ENCODE measurements at regions not wholly inside any gene's neighbourhood (a gene's known extent, or its start where the extent isn't known, plus 50 kb on each side); places are given as distances from the start of the nearest gene placed in this dataset.

- DNase-seq (ENCODE audit: low spot score): no peak
Observed at GRCh38 chr1:59146651-59147358, 150.1 kb upstream of the FGGY start.

GRCh38 chr1:59149435-59149834 is 147.5 kb upstream of the FGGY start:
- no peak for DNase-seq (ENCODE audit: low spot score)

- peak; percentile 71 for DNase-seq (ENCODE audit: low spot score)
Observed at GRCh38 chr1:59150577-59151386, 146.1 kb upstream of the FGGY start.

- no peak for DNase-seq (ENCODE audit: low spot score)
Observed at GRCh38 chr1:59151387-59151761, 145.5 kb upstream of the FGGY start.

GRCh38 chr1:59151860-59152259 is 145.0 kb upstream of the FGGY start:
- DNase-seq (ENCODE audit: low spot score): no peak

- no peak for DNase-seq (ENCODE audit: low spot score)
Observed at GRCh38 chr1:59152511-59152910, 144.4 kb upstream of the FGGY start.

DNA sequence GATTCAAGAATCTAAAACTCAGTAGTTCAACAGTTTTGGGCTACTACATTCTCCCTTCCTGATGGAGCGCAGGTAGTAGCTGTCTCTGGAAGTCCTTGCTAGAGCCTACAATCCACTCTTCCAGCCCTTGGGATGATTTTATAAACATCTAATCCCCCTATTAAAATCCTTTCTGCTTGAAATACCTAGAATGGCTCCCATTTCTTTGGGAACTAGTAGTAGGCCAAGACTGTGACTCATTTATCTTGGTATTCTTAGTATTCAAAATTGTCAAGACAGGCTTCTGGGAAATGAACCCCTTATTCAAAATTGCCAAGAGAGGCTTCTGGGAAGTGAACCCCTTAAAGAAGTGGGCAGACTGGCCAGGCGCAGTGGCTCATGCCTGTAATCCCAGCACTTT is 142.5 kb upstream of the FGGY start:
- no peak for DNase-seq (ENCODE audit: low spot score)

DNA sequence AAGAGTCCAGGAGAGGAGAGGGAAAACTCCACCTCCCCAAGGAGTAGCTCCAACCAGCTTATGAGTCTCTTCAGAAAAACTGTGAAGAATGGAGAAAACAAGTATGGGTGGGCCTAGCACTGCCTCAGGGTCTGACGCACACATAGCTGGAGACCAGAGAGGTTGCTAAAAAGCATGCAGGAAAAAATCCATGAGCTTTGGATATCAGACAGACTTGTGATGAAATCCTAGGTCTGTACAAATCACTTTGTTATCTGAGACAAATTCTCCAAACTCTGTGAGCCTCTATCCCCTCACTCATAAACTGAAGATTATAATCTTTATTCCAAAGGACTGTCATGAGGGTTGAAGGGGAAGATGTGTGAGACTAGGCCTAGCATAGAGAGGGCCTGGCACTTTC is 141.5 kb upstream of the FGGY start:
- DNase-seq (ENCODE audit: low spot score): no peak

DNA sequence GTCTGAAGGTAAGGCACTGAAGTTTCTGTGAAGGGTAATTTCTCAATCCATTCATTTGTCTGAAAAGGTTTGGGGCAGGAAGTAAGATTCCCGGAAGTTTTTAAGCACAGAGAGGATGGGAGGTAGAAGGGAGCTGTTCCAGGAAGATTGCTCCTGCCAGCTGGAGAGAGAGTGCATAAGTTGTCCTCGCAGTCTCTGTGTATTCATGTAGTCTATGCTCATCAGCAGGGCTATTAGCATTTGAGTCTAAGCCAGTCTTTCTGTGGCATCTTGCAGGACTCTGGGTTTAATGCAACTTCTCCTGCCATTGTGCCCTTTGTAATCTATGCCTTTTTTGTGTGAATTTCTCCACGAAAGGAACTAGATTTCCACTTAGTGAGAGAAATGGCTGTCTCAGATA is 140.8 kb upstream of the FGGY start:
- no peak for DNase-seq (ENCODE audit: low spot score)

GRCh38 chr1:59156526-59157199 is 140.2 kb upstream of the FGGY start:
- no peak for DNase-seq (ENCODE audit: low spot score)

DNA sequence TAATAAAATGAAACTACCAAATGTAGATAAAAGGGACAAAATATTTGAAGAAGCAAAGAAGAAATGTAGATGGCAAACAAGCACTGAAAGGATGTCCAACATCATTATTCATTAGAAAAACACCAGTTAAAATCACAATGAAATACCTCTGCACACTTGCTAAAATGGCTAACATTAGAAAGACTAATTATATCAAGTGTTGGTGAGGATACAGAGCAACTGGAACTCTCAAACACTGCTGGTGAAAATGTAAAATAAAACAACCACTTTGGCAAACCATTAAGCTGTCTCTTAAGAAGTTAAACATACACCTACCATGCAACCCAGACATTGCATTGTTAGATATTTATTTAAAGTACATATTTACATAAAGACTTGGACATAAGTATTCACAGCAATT is 138.6 kb upstream of the FGGY start:
- DNase-seq (ENCODE audit: low spot score): no peak

- DNase-seq (ENCODE audit: low spot score): no peak
Observed at GRCh38 chr1:59159557-59160203, 137.2 kb upstream of the FGGY start.

GRCh38 chr1:59161136-59161535 is 135.8 kb upstream of the FGGY start:
- no peak for DNase-seq (ENCODE audit: low spot score)

GRCh38 chr1:59162665-59163064 is 134.2 kb upstream of the FGGY start:
- no peak for DNase-seq (ENCODE audit: low spot score)

GRCh38 chr1:59163268-59164092 is 133.4 kb upstream of the FGGY start:
- no peak for DNase-seq (ENCODE audit: low spot score)

GRCh38 chr1:59164371-59164770 is 132.5 kb upstream of the FGGY start:
- no peak for DNase-seq (ENCODE audit: low spot score)

- no peak for DNase-seq (ENCODE audit: low spot score)
Observed at GRCh38 chr1:59165353-59165752, 131.5 kb upstream of the FGGY start.

GRCh38 chr1:59169703-59170102 is 127.2 kb upstream of the FGGY start:
- no peak for DNase-seq (ENCODE audit: low spot score)

- DNase-seq (ENCODE audit: low spot score): no peak
Observed at GRCh38 chr1:59170659-59171058, 126.2 kb upstream of the FGGY start.

DNA sequence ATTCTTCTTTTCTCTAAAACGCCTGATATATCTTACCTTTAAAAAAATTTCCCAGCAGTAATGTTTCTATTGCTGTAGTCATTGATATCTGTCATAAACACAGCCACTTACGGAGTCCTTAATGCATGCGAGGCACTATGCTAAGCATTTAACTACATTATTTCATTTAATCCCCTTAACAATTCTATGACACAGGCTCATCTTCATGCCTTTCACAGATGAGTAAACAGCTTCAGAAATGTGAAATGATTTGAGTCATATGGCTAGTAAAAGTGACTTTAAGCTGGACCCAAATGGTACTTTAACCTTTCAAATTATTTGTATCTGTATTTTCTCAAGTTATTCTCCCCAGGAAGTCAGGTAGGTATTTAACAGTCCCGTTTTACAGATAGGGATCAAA is 125.1 kb upstream of the FGGY start:
- no peak for DNase-seq (ENCODE audit: low spot score)

DNA sequence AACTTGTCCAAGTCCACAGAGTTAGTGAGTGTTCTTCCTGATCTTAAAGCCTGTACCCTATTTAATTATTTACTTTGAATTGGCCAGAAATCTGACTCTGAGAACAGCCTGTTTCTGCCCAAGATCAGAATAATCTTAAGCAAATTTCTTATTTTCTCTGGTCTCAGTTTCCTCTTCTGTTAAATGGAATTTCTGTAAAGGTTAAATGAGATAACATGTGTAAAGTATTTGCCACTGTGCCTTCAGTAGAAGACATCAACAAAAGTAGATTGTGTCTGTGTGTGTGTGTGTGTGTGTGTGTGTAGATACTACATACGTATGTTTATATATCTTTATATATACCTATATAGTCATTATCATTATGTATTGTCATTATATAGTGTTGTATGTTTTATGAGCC is 124.2 kb upstream of the FGGY start:
- DNase-seq (ENCODE audit: low spot score): no peak

DNA sequence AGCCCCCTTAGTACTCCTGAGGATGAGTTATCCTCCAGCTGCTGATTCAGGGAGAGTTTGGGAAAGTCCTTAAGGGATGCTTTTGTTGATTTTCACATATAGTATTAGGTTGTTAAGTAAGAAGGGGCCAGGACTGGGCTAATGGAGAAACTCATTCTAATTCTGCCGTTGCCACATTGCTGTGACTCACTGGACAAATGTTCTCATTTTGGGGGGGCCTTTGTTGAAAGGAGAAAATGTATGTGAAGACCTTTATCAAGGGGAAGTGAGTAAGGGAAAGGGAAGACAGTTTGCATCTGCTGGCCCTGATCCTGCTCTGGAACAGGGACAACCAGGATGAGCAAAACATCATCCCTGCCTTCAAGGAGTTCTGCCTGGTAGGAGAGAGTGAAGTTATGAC is 123.2 kb upstream of the FGGY start:
- DNase-seq (ENCODE audit: low spot score): no peak

Measured in LoVo (cell line).